Adrenal gland (tissue), 9 donors: ENCODE measurements at regions not wholly inside any gene's neighbourhood (a gene's known extent, or its start where the extent isn't known, plus 50 kb on each side); places are given as distances from the start of the nearest gene placed in this dataset.

Source experiments
- DNase-seq, 7 donors: peaks; one replicate each; pipeline ENCODE4 v3.0.0-alpha.2; 2019 to 2020
- H3K27ac ChIP-seq, 5 donors: fragments of 200-600 bp; sonication (generic) in 4 of 5; 1 replicate in 3 of 5; 2 replicates in 2 of 5; pipeline versions ENCODE4 v1.5.1 to v1.8.0; 2016 to 2020; ENCODE audit warnings: mild to moderate bottlenecking in 1 of 5
- H3K27me3 ChIP-seq: fragments of 200-600 bp; 2 replicates; pipeline ENCODE4 v1.8.0; 2021
- H3K36me3 ChIP-seq, 2 donors: fragments of 200-600 bp; replicated peaks in 1 of 2; 1 replicate in 1 of 2; 2 replicates in 1 of 2; pipeline versions ENCODE4 v1.5.1 to v1.8.0; 2018 to 2022
- H3K4me1 ChIP-seq, 2 donors: fragments of 200-600 bp; replicated peaks in 1 of 2; 1 replicate in 1 of 2; 2 replicates in 1 of 2; pipeline versions ENCODE4 v1.5.1 to v1.8.0; 2018 to 2021
- H3K4me3 ChIP-seq, 4 donors: fragments of 200-600 bp; sonication (generic) in 3 of 4; one replicate each; pipeline ENCODE4 v1.5.1; 2016 to 2018
- H3K9me3 ChIP-seq, 3 donors: fragments of 200-600 bp; sonication (generic) in 1 of 3; replicated peaks in 1 of 3; 1 replicate in 2 of 3; 2 replicates in 1 of 3; pipeline versions ENCODE4 v1.5.1 to v1.8.0; 2016 to 2021
- POLR2A ChIP-seq, 2 donors: fragments of 450-650 bp; IDR thresholded peaks; one replicate each; pipeline ENCODE4 v1.6.1; 2017; ENCODE audit warnings: antibody characterized with exemption in 2 of 2, mild to moderate bottlenecking in 2 of 2, moderate library complexity in 1 of 2
- WGBS, 4 donors: extraction: QIAGEN DNeasy Blood & Tissue Kit in 2 of 4; methylation state at CpG; one replicate each; pipeline versions ENCODE4 v1.1.5 to v1.1.7; 2013 to 2017; 5-methylcytosine and 5-hydroxymethylcytosine counted together
- intact Hi-C, 2 donors: fragments of 100-400 bp; cut with DNase I; formaldehyde crosslinking; loops; one replicate each; pipeline versions ENCODE4 v1.14.1 to v1.15.0; 2022 to 2023
- TF ChIP-seq, protein P1 (sequence below), 6 experiments: fragments of 450-650 bp in 4 of 6; fragments of 200-600 bp in 2 of 6; sonication (generic) in 1 of 6; IDR thresholded peaks; 1 replicate in 5 of 6; 2 replicates in 1 of 6; pipeline versions ENCODE4 v1.5.1 to v1.8.0; 2016 to 2021; ENCODE audit warnings: antibody characterized with exemption in 6 of 6, mild to moderate bottlenecking in 2 of 6, moderate library complexity in 1 of 6
- donor health status: healthy with polysubstance abuse.
- donor health status: Bipolar disorder and iron deficiency.
- donor health status: DM: yes; HTN: yes; CAD: no.
- donor health status: DM: no; HTN: no; CAD: no.
- donor health status: DM: no; HTN: no; CAD: no.

DNA sequence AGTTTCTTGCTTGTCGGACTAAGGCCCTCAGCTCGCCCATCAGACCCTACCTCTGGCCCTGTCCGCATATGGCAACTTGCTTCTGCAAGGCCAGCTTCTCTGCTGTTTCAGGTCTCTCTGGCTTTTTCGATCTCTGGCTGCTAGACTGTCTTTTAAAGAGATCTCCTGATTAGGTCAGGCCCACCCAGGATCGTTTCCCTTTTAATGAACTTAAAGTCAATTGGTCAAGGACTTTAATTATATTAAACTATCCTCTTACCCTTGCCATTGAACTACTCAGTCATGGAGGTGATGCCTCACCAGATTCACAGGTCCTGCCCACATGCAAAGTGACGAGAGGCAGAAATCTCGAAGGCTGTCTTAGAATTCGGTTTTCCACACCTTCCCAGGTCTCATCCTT, 670.9 kb downstream of the GATA3 start:
- TF ChIP-seq POLR2A (IDR thresholded peaks at IDR 0.05): no peak
- TF ChIP-seq, protein P1, sequence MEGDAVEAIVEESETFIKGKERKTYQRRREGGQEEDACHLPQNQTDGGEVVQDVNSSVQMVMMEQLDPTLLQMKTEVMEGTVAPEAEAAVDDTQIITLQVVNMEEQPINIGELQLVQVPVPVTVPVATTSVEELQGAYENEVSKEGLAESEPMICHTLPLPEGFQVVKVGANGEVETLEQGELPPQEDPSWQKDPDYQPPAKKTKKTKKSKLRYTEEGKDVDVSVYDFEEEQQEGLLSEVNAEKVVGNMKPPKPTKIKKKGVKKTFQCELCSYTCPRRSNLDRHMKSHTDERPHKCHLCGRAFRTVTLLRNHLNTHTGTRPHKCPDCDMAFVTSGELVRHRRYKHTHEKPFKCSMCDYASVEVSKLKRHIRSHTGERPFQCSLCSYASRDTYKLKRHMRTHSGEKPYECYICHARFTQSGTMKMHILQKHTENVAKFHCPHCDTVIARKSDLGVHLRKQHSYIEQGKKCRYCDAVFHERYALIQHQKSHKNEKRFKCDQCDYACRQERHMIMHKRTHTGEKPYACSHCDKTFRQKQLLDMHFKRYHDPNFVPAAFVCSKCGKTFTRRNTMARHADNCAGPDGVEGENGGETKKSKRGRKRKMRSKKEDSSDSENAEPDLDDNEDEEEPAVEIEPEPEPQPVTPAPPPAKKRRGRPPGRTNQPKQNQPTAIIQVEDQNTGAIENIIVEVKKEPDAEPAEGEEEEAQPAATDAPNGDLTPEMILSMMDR (IDR thresholded peaks at IDR 0.05): no peak
- H3K27me3 ChIP-seq: no peaks in the 10 kb centered on the region
- no peaks in the 10 kb centered on the region for H3K9me3 ChIP-seq
- H3K27ac ChIP-seq: no peak overlapping the region
- 72 to 82% (median 78%) methylated on average over 8 of the region's 8 CpGs for WGBS, 4 donors
- intact Hi-C loops: no loop called here
- no peaks in the 10 kb centered on the region for H3K4me1 ChIP-seq
- H3K4me3 ChIP-seq: no peak overlapping the region
- DNase-seq: no peak
- H3K36me3 ChIP-seq: no peaks in the 10 kb centered on the region

DNA sequence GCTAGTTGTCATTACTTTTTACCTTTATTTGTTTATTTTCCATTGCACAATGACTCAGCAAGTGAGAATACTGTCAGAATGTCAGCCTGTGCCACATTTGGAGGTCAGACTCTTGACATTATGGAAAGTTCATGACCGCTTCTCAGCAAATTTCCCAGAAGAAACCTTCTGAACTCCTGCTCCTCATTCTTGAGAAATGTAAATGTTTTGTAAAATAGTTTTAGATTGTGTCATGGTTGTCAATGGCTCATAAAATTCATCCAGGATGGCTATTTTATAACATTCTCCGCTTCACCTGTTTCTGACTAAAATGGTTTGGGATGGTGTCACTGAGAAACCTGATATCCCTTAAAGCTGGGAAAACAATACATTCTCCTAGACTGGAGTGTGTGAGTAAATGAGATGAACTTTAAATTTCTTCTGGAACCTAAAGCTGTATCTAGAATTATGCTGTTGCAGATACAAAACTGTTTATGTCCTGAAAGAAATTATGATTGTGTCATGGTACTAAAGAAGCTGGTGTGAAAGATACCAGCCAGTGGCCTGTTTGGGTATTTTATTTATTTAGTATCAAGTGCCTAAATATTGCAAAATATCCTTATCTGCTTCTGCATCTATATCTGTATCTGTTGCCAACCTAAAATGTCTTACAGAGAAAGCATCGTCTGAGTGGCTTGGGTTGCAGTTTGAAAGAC, 671.7 kb downstream of the GATA3 start:
- no peak for DNase-seq
- Histone ChIP-seq H3K36me3 (no peaks in the 10 kb centered on the region), H3K27me3 (no peaks in the 10 kb centered on the region), H3K9me3 (no peaks in the 10 kb centered on the region), H3K4me1 (no peaks in the 10 kb centered on the region), H3K27ac (no peak overlapping the region), H3K4me3 (no peak overlapping the region)
- 66 to 79% (median 75%) methylated on average over 3 of the region's 3 CpGs for WGBS, 4 donors
- no peak for TF ChIP-seq POLR2A (IDR thresholded peaks at IDR 0.05)
- intact Hi-C loops: no loop called here

DNA sequence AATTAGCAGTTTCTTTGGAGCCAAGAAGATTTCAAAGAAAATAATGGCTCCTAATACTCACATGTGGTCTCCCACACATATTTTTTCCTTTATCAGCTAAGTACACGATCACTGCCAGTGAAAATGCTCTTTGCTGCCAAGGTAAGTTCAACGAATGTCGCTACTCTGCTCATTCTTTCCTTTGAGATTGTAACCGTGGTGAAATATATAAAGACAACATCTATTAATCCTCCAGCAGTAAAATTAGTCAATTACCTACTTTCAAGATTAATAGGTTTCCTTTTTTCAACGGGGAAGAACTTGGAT, 672.2 kb downstream of the GATA3 start:
- Histone ChIP-seq H3K36me3 (no peaks in the 10 kb centered on the region), H3K27ac (no peak overlapping the region), H3K4me3 (no peak overlapping the region), H3K27me3 (no peaks in the 10 kb centered on the region), H3K4me1 (no peaks in the 10 kb centered on the region), H3K9me3 (no peaks in the 10 kb centered on the region)
- no peak for TF ChIP-seq POLR2A (IDR thresholded peaks at IDR 0.05)
- TF ChIP-seq, protein P1 (IDR thresholded peaks at IDR 0.05): no peak
- intact Hi-C loops: no loop called here
- 31 to 47% (median 38%) methylated on average over 5 of the region's 5 CpGs for WGBS, 4 donors
- no peak for DNase-seq

DNA sequence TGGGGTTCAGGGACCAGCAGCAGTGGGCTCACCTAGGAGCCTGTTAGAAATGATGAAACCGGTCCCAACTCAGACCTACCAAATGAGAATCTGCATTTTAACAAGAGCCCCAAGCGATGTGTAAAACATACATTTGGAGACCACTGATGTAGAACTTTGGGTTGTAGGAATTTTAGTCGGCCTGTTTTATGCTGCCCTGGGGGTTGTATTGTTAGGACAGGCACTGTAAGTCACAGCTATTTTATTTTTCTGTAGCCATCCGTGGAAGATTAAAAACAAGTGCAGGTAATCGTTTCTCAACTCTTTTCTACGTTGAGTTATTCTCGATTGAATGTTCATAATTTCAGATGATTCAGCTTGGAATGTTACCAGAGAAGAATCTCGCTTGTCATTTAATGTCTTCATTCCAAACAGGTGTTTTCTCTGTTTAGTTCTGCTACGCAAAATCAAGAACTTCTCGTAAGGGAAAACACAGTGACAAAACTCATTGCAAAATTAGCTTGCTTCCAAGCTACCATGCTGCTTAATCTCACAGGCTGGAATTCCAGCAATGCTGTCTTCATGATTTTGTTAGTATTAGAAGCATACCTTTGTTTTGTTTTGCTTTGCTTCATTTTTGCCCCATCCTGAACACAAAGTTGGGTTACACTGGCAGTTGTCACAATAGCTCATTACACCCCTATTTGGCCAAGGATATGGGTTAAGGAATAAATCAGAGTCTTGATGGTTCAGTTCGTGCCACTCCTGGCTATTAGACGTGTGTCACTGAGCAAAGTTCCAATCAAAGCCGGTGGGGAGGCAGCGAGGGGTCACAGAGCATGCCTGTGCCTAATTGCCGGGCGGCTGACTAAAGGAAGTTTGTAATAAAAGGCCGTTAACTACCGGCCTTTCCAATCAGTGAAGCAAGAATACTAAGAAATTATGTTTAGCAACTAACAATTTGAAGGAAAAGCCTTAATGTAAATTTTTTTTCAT, 676.9 kb downstream of the GATA3 start:
- Histone ChIP-seq H3K36me3 (no peaks in the 10 kb centered on the region), H3K4me3 (no peak overlapping the region), H3K9me3 (no peaks in the 10 kb centered on the region), H3K27me3 (no peaks in the 10 kb centered on the region), H3K27ac (no peak overlapping the region), H3K4me1 (no peaks in the 10 kb centered on the region)
- WGBS, 4 donors: 65 to 70% (median 67%) methylated on average over 18 of the region's 18 CpGs
- intact Hi-C loops: no loop called here
- no peak for DNase-seq
- TF ChIP-seq, protein P1 (IDR thresholded peaks at IDR 0.05): no peak
- TF ChIP-seq POLR2A (IDR thresholded peaks at IDR 0.05): no peak
